Mesenchymal stem cell (in vitro differentiated cells and primary cell): ENCODE measurements at regions not wholly inside any gene's neighbourhood (a gene's known extent, or its start where the extent isn't known, plus 50 kb on each side); places are given as distances from the start of the nearest gene placed in this dataset.
"Not testable (repeated sequence)": the region's sequence is repeated elsewhere in the genome, so short reads cannot be mapped to it uniquely, and the experiment has no call there.

ENCODE experiments used
- DNase-seq: peaks from one replicate; pipeline ENCODE4 v3.0.0-alpha.2; 2013
- H2AFZ ChIP-seq: one replicate; pipeline ENCODE4 v1.6.1; 2013; ENCODE audit warnings: low read depth, mild to moderate bottlenecking, control low read depth, inconsistent platforms, low read length, moderate library complexity
- H2AK5ac ChIP-seq: 2 replicates; pipeline ENCODE4 v1.6.1; 2013; ENCODE audit warnings: low read length, moderate library complexity, mild to moderate bottlenecking, inconsistent platforms; ENCODE audit not compliant: severe bottlenecking
- H2BK120ac ChIP-seq: one replicate; pipeline ENCODE4 v1.6.1; 2013; ENCODE audit warnings: low read depth, mild to moderate bottlenecking, inconsistent platforms, low read length, moderate library complexity
- H2BK12ac ChIP-seq, 2 experiments: one replicate each; pipeline ENCODE4 v1.6.1; 2013; ENCODE audit warnings: inconsistent platforms in 2 of 2, low read length in 2 of 2, mild to moderate bottlenecking in 2 of 2, moderate library complexity in 2 of 2, control low read depth in 1 of 2
- H2BK15ac ChIP-seq: one replicate; pipeline ENCODE4 v1.6.1; 2013; ENCODE audit warnings: mild to moderate bottlenecking, low read depth, inconsistent platforms; ENCODE audit not compliant: poor library complexity, severe bottlenecking
- H2BK5ac ChIP-seq: 2 replicates; pipeline ENCODE4 v1.6.1; 2013; ENCODE audit warnings: low read depth, mild to moderate bottlenecking, low read length, control low read depth, inconsistent platforms; ENCODE audit not compliant: poor library complexity, severe bottlenecking
- H3K14ac ChIP-seq, 2 experiments: one replicate each; pipeline ENCODE4 v1.6.1; 2013; ENCODE audit warnings: inconsistent platforms in 2 of 2, low read length in 2 of 2, control low read depth in 1 of 2, mild to moderate bottlenecking in 1 of 2, moderate library complexity in 1 of 2
- H3K18ac ChIP-seq, 2 experiments: one replicate each; pipeline ENCODE4 v1.6.1; 2013; ENCODE audit warnings: inconsistent platforms in 2 of 2, low read length in 2 of 2, control low read depth in 1 of 2, low read depth in 1 of 2, mild to moderate bottlenecking in 1 of 2
- H3K23ac ChIP-seq, 2 experiments: one replicate each; pipeline ENCODE4 v1.6.1; 2013; ENCODE audit warnings: inconsistent platforms in 2 of 2, low read length in 2 of 2, mild to moderate bottlenecking in 2 of 2, moderate library complexity in 2 of 2, control low read depth in 1 of 2
- H3K27ac ChIP-seq: 2 replicates; pipeline ENCODE4 v1.5.1; 2013; ENCODE audit warnings: mild to moderate bottlenecking, moderate library complexity, low read length, control low read depth, inconsistent platforms; ENCODE audit not compliant: poor library complexity, severe bottlenecking
- H3K27me3 ChIP-seq, 2 experiments: 2 replicates each; pipeline versions ENCODE4 v1.6.1 to v1.7.0; 2013; ENCODE audit warnings: low read length in 2 of 2, mild to moderate bottlenecking in 2 of 2, moderate library complexity in 2 of 2, control low read depth in 1 of 2, inconsistent platforms in 1 of 2; ENCODE audit not compliant: control insufficient read depth in 1 of 2, insufficient read depth in 1 of 2
- H3K36me3 ChIP-seq, 2 experiments: 2 replicates each; pipeline versions ENCODE4 v1.6.1 to v1.7.0; 2013; ENCODE audit warnings: low read length in 2 of 2, control low read depth in 1 of 2, inconsistent platforms in 1 of 2, low read depth in 1 of 2, mild to moderate bottlenecking in 1 of 2; ENCODE audit not compliant: insufficient read depth in 2 of 2, control insufficient read depth in 1 of 2
- H3K4ac ChIP-seq, 2 experiments: one replicate each; pipeline ENCODE4 v1.6.1; 2013; ENCODE audit warnings: inconsistent platforms in 2 of 2, low read length in 2 of 2, mild to moderate bottlenecking in 2 of 2, moderate library complexity in 2 of 2, control low read depth in 1 of 2, low read depth in 1 of 2
- H3K4me1 ChIP-seq: 2 replicates; pipeline ENCODE4 v1.6.1; 2013; ENCODE audit warnings: low read depth, low read length, control low read depth; ENCODE audit not compliant: control insufficient read depth, insufficient read depth
- H3K4me2 ChIP-seq: 2 replicates; pipeline ENCODE4 v1.6.1; 2013; ENCODE audit warnings: low read length, mild to moderate bottlenecking, inconsistent platforms; ENCODE audit not compliant: poor library complexity, severe bottlenecking
- H3K4me3 ChIP-seq, 2 experiments: 2 replicates each; pipeline versions ENCODE4 v1.5.1 to v1.7.0; 2013; ENCODE audit warnings: low read length in 2 of 2, mild to moderate bottlenecking in 2 of 2, control low read depth in 1 of 2, low read depth in 1 of 2; ENCODE audit not compliant: insufficient read depth in 1 of 2
- H3K79me1 ChIP-seq: replicated peaks from 2 replicates; pipeline ENCODE4 v1.6.1; 2013; ENCODE audit warnings: mild to moderate bottlenecking, control low read depth, low read length, inconsistent platforms; ENCODE audit not compliant: poor library complexity, severe bottlenecking
- H3K9ac ChIP-seq: 2 replicates; pipeline ENCODE4 v1.7.0; 2013; ENCODE audit warnings: mild to moderate bottlenecking, low read length, moderate library complexity
- H3K9me3 ChIP-seq: 2 replicates; pipeline ENCODE4 v1.7.0; 2013; ENCODE audit warnings: mild to moderate bottlenecking, low read length; ENCODE audit not compliant: control insufficient read depth
- H4K8ac ChIP-seq: one replicate; pipeline ENCODE4 v1.6.1; 2013; ENCODE audit warnings: inconsistent platforms, mild to moderate bottlenecking, low read length, moderate library complexity
- H4K91ac ChIP-seq: one replicate; pipeline ENCODE4 v1.6.1; 2013; ENCODE audit warnings: mild to moderate bottlenecking, low read length, inconsistent platforms
- WGBS: methylation state at CpG from one replicate; pipeline ENCODE4 v1.1.7; 2013; ENCODE audit warnings: mixed read lengths; 5-methylcytosine and 5-hydroxymethylcytosine counted together

GRCh38 chrY:26363442-26363841 lies 741.5 kb downstream of the CDY1 start:
- not testable (repeated sequence) for H3K4me3 ChIP-seq, H3K79me1 ChIP-seq, H2BK12ac ChIP-seq, H3K23ac ChIP-seq, H3K36me3 ChIP-seq, H3K14ac ChIP-seq, H3K18ac ChIP-seq, H2AFZ ChIP-seq, H3K4me1 ChIP-seq, H3K9ac ChIP-seq, H3K27ac ChIP-seq, H4K8ac ChIP-seq, H2BK15ac ChIP-seq, H2BK5ac ChIP-seq, H2BK120ac ChIP-seq, H3K27me3 ChIP-seq, DNase-seq, H3K4ac ChIP-seq, H3K9me3 ChIP-seq, H3K4me2 ChIP-seq, H4K91ac ChIP-seq, H2AK5ac ChIP-seq
- WGBS, result no CpG with 5 or more reads among the region's 2 CpGs

GRCh38 chrY:26366091-26366490 lies 744.2 kb downstream of the CDY1 start:
- H2BK12ac ChIP-seq, H2BK15ac ChIP-seq, H2BK5ac ChIP-seq, H4K91ac ChIP-seq, H2BK120ac ChIP-seq, H3K4me3 ChIP-seq, H3K4me2 ChIP-seq, H3K4me1 ChIP-seq, H3K18ac ChIP-seq, H3K27me3 ChIP-seq, H3K9ac ChIP-seq, H3K14ac ChIP-seq, DNase-seq, H2AK5ac ChIP-seq, H4K8ac ChIP-seq, H3K79me1 ChIP-seq, H3K36me3 ChIP-seq, H3K4ac ChIP-seq, H3K23ac ChIP-seq, H3K27ac ChIP-seq, H3K9me3 ChIP-seq, H2AFZ ChIP-seq: not testable (repeated sequence)
- WGBS, result 90% methylated on average over 5 of the region's 6 CpGs

- H3K9ac ChIP-seq, H3K23ac ChIP-seq, H3K27ac ChIP-seq, H2BK15ac ChIP-seq, H4K8ac ChIP-seq, H3K36me3 ChIP-seq, H3K4me3 ChIP-seq, H3K4ac ChIP-seq, H2BK12ac ChIP-seq, H2AK5ac ChIP-seq, H2BK120ac ChIP-seq, H3K18ac ChIP-seq, H2AFZ ChIP-seq, H4K91ac ChIP-seq, H3K4me1 ChIP-seq, H3K14ac ChIP-seq, H3K27me3 ChIP-seq, DNase-seq, H3K9me3 ChIP-seq, H3K79me1 ChIP-seq, H2BK5ac ChIP-seq, H3K4me2 ChIP-seq: not testable (repeated sequence)
- WGBS, result no CpG with 5 or more reads among the region's 1 CpG
These were observed 750.6 kb downstream of the CDY1 start for GRCh38 chrY:26372480-26372879.

- Histone ChIP-seq H3K14ac (no peak overlapping the region), H3K4me1 (no peaks in the 10 kb centered on the region), H2BK120ac (no peak overlapping the region), H2BK5ac (no peak overlapping the region), H4K8ac (no peak overlapping the region), H3K27me3 (no peaks in the 10 kb centered on the region), H3K79me1 (no peaks in the 10 kb centered on the region), H3K9ac (no peak overlapping the region), H3K4me2 (no peak overlapping the region), H3K23ac (no peak overlapping the region), H3K4ac (no peak overlapping the region), H3K4me3 (no peak overlapping the region), H4K91ac (no peak overlapping the region), H2AK5ac (no peak overlapping the region), H3K36me3 (no peaks in the 10 kb centered on the region), H3K18ac (no peak overlapping the region), H2BK15ac (no peak overlapping the region), H2AFZ (no peak overlapping the region), H2BK12ac (no peak overlapping the region), H3K27ac (no peak overlapping the region), H3K9me3 (no peaks in the 10 kb centered on the region)
- DNase-seq, result no peak
- 89% methylated on average over 27 of the region's 39 CpGs for WGBS
These were observed 786.9 kb downstream of the CDY1 start for GRCh38 chrY:26408671-26409328.
